Fibroblast of lung (primary cell): ENCODE measurements at regions not wholly inside any gene's neighbourhood (a gene's known extent, or its start where the extent isn't known, plus 50 kb on each side); places are given as distances from the start of the nearest gene placed in this dataset.

ENCODE experiments used
- DNase-seq, 2 donors: peaks; one replicate each; pipeline versions ENCODE4 v3.0.0 to v3.0.0-alpha.2; 2010; ENCODE audit warnings: low read depth in 2 of 2
- H2AFZ ChIP-seq: 2 replicates; pipeline ENCODE4 v1.5.1; 2012; ENCODE audit warnings: low read length, control low read depth, inconsistent platforms
- H3K27ac ChIP-seq: 2 replicates; pipeline ENCODE4 v1.5.1; 2011; ENCODE audit warnings: low read length, control low read depth; ENCODE audit not compliant: insufficient read depth
- H3K27me3 ChIP-seq: 2 replicates; pipeline ENCODE4 v1.5.1; 2011; ENCODE audit warnings: mild to moderate bottlenecking, low read length; ENCODE audit not compliant: control insufficient read depth, insufficient read depth
- H3K36me3 ChIP-seq: 2 replicates; pipeline ENCODE4 v1.5.1; 2011; ENCODE audit warnings: low read length; ENCODE audit not compliant: control insufficient read depth, insufficient read depth
- H3K4me1 ChIP-seq: 2 replicates; pipeline ENCODE4 v1.5.1; 2011; ENCODE audit warnings: low read length; ENCODE audit not compliant: control insufficient read depth, insufficient read depth; ENCODE audit errors: extremely low read depth
- H3K4me2 ChIP-seq: 2 replicates; pipeline ENCODE4 v1.5.1; 2011; ENCODE audit warnings: low read length, control low read depth; ENCODE audit not compliant: insufficient read depth; ENCODE audit errors: extremely low read depth
- H3K4me3 ChIP-seq, 4 experiments: fragments of 200-600 bp in 1 of 4; sonication (generic) in 1 of 4; replicated peaks in 1 of 4; 2 replicates each; pipeline ENCODE4 v1.5.1; 2011 to 2016; ENCODE audit warnings: low read length in 4 of 4, low read depth in 3 of 4, mild to moderate bottlenecking in 3 of 4, control low read depth in 2 of 4, inconsistent platforms in 1 of 4, mixed read lengths in 1 of 4; ENCODE audit not compliant: insufficient read depth in 1 of 4; ENCODE audit errors: control extremely low read depth in 1 of 4
- H3K79me2 ChIP-seq: 2 replicates; pipeline ENCODE4 v1.5.1; 2012; ENCODE audit warnings: mild to moderate bottlenecking, low read length, inconsistent platforms; ENCODE audit not compliant: control insufficient read depth, insufficient read depth
- H3K9ac ChIP-seq: 2 replicates; pipeline ENCODE4 v1.5.1; 2011; ENCODE audit warnings: mild to moderate bottlenecking, low read length, control low read depth; ENCODE audit not compliant: insufficient read depth
- H3K9me3 ChIP-seq: 2 replicates; pipeline ENCODE4 v1.5.1; 2012; ENCODE audit warnings: low read depth, low read length; ENCODE audit not compliant: control insufficient read depth, insufficient read depth
- H4K20me1 ChIP-seq: 2 replicates; pipeline ENCODE4 v1.5.1; 2011; ENCODE audit warnings: low read length; ENCODE audit not compliant: control insufficient read depth, insufficient read depth; ENCODE audit errors: extremely low read depth
- CTCF ChIP-seq, 2 donors: IDR thresholded peaks in 1 of 2; conservative IDR thresholded peaks in 1 of 2; 1 replicate in 1 of 2; 2 replicates in 1 of 2; pipeline ENCODE4 v1.5.1; 2011 to 2012; ENCODE audit warnings: low read length in 2 of 2, control low read depth in 1 of 2, inconsistent platforms in 1 of 2, low read depth in 1 of 2, mild to moderate bottlenecking in 1 of 2
- EZH2 ChIP-seq: IDR thresholded peaks from 2 replicates; pipeline ENCODE4 v1.5.1; 2012; ENCODE audit warnings: low read length, control low read depth, mild to moderate bottlenecking; ENCODE audit errors: missing control alignments

GRCh38 chr11:29282088-29282487, 734.7 kb downstream of the KCNA4 start:
- H3K36me3 ChIP-seq = no peaks in the 10 kb centered on the region
- no peak overlapping the region for H3K27ac ChIP-seq
- no peaks in the 10 kb centered on the region for H3K9me3 ChIP-seq
- no peaks in the 10 kb centered on the region for H4K20me1 ChIP-seq
- H3K4me3 ChIP-seq = no peak overlapping the region
- H3K79me2 ChIP-seq = no peaks in the 10 kb centered on the region
- peaks cover 2% of the 10 kb centered on the region for H3K4me1 ChIP-seq
- no peak overlapping the region for H3K9ac ChIP-seq
- H3K27me3 ChIP-seq = no peaks in the 10 kb centered on the region
- TF ChIP-seq CTCF (conservative IDR thresholded peaks at IDR 0.05 in 1 of 2, IDR thresholded peaks at IDR 0.05 in 1 of 2; ENCODE audit: low read depth in 1 of 2, low read length in 2 of 2) (no peak), EZH2 (no peak)
- peak; percentile 82 to 98 for DNase-seq
- peak overlapping the region; percentile 11 for H3K4me2 ChIP-seq
- H2AFZ ChIP-seq = no peak overlapping the region

- Histone ChIP-seq H3K27ac (no peak overlapping the region), H3K27me3 (no peaks in the 10 kb centered on the region), H3K4me1 (peaks cover 2% of the 10 kb centered on the region), H3K4me3 (no peak overlapping the region), H4K20me1 (no peaks in the 10 kb centered on the region), H3K79me2 (no peaks in the 10 kb centered on the region), H2AFZ (no peak overlapping the region), H3K9me3 (no peaks in the 10 kb centered on the region), H3K9ac (no peak overlapping the region), H3K36me3 (no peaks in the 10 kb centered on the region), H3K4me2 (no peak overlapping the region)
- no peak for DNase-seq
- TF ChIP-seq EZH2 (no peak), CTCF (conservative IDR thresholded peaks at IDR 0.05 in 1 of 2, IDR thresholded peaks at IDR 0.05 in 1 of 2; ENCODE audit: low read depth in 1 of 2, low read length in 2 of 2) (no peak)
Measured at GRCh38 chr11:29281271-29281777, 735.5 kb downstream of the KCNA4 start.

GRCh38 chr11:29280452-29280851, 736.4 kb downstream of the KCNA4 start:
- no peak overlapping the region for H3K4me2 ChIP-seq
- no peaks in the 10 kb centered on the region for H3K79me2 ChIP-seq
- H3K36me3 ChIP-seq = no peaks in the 10 kb centered on the region
- H3K9me3 ChIP-seq = no peaks in the 10 kb centered on the region
- no peak overlapping the region for H3K4me3 ChIP-seq
- H4K20me1 ChIP-seq = no peaks in the 10 kb centered on the region
- no peak overlapping the region for H3K9ac ChIP-seq
- DNase-seq = peak in 1 of 2 donors; percentile 63
- peaks cover 2% of the 10 kb centered on the region for H3K4me1 ChIP-seq
- no peak for TF ChIP-seq EZH2
- no peak for TF ChIP-seq CTCF (conservative IDR thresholded peaks at IDR 0.05 in 1 of 2, IDR thresholded peaks at IDR 0.05 in 1 of 2; ENCODE audit: low read depth in 1 of 2, low read length in 2 of 2)
- H2AFZ ChIP-seq = no peak overlapping the region
- no peaks in the 10 kb centered on the region for H3K27me3 ChIP-seq
- H3K27ac ChIP-seq = no peak overlapping the region
